NCI-H2171 treated with DMSO at 0.1 percent for 48 hours (cell line): ENCODE measurements at regions not wholly inside any gene's neighbourhood (a gene's known extent, or its start where the extent isn't known, plus 50 kb on each side); places are given as distances from the start of the nearest gene placed in this dataset.

Experiments
- DNase-seq: peaks from one replicate; lab custom pipeline; 2025; lab: John Stamatoyannopoulos, UW

- no peak for DNase-seq
Observed at GRCh38 chr3:111352585-111352984, 189.4 kb upstream of the CD96 start.

DNA sequence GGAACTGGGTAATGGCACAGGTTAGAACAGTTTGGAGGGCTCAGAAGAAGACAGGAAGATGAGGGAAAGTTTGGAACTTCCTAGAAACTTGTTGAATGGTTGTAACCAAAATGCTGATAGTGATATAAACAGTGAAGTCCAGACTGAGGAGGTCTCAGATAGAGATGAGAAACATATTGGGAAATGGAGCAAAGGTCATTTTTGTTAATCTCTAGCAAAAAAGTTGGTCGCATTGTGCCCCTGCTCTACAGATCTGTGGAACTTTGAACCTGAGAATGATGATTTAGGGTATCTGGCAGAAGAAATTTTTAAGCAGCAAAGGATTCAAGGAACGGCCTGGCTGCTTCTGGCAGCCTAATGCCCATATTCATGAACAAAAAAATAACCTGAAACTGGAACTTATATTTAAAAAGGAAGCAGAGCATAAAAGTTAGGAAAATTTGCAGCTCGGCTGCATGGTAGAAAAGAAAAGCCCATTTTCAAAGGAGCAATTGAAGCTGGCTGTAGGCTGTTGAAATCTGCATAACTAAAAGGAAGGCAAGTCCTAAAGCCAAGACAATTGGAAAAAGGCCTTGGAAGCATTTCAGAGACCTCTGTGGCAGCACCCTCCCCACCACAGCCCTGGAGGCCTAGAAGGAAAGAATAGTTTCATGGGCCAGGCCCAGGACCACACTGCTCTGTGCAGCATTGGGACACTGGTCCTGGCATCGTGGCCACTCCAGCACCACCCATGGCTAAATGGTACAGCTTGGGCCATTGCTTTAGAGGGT, 182.6 kb upstream of the CD96 start:
- no peak for DNase-seq

DNA sequence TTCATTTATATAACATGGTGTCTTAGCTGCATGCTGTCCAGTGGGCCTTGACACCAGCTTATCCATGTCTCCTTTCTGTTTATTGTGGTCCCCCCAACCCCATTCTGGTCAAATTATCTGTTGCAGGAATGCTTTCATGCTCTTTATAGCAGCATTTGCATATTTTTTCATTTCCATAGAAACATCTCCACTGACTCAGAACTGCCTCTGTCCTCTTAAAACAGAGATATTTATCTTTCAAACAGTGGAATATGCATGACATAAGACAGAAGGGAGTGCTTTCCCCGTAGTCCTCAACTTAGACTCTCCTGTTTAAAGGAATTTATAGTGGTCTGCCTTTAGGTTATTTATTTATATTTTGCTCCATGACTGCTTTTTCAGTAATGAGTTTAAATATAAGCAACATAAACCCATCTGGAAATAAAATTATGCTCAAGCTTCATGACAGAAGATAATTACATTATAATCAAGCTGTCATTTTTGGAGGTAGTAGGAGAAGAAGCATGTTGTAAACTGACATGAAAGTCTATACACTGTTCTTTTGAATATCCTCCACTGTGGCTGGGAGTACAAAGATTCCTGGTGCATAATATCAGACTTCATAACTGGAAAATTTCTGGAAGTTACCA, 179.5 kb upstream of the CD96 start:
- DNase-seq = no peak

- no peak for DNase-seq
Observed at GRCh38 chr3:111366515-111366914, 175.5 kb upstream of the CD96 start.

GRCh38 chr3:111368056-111368455, 173.9 kb upstream of the CD96 start:
- DNase-seq = no peak

DNA sequence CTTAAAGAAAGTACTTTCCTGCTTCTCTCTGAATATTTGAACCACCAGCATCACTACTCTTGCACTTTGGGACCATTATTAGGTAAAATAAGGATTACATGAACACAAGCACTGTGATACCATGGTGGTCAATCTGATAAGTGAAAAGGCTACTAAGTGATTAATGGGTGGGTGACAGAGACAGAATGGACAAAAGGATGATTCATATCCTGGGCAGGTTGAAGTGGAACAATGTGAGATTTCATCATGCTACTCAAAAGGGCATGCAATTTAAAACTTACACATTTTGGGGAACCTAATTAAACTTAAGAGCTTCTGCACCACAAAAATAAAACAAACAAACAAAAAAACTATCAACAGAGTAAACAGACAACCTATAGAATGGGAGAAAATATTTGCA, 172.0 kb upstream of the CD96 start:
- DNase-seq = no peak

DNA sequence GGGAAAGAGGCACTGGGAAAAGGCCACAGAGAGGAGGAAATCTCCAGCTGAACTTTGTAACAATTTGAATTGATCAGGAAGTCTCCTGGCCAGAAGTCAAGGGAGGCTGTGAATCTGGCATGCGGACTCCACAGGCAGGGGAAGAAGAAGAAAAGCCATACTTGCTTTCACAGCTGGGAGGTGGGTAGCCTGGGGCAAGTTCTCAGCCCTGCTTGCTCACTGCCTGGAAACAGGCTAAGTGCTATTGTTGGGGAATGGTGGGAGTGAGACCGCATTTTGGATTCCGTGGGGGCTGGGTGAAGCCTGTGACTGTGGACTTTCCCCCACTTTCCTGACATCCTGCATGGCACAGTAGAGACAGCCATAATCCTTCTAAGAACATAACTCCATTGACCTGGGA, 168.8 kb upstream of the CD96 start:
- no peak for DNase-seq

GRCh38 chr3:111373861-111374260, 168.1 kb upstream of the CD96 start:
- DNase-seq = peak; percentile 12

DNA sequence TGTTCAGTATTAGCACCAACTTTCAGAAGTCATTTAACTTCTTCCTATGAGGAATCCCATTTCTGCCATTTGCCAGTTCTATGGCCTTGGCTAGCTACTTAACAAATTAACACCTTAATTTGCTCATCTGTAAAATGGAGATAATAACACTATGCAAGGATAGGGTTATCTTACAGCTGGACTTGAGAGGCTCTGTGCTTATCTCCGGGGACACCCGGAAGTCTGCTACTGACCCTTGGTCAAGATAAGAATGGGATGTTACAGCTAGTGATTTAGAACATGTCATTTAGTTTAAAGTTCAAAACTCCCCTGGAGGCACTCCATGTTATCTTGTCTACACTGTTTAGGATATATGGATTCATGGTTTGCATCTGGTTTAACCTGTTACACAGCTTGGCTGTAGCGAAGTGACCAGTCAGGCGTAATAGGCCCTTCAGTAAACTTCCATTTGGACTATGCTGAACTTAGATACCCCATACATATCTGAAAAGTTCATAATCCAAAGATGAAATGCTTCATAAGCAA, 156.0 kb upstream of the CD96 start:
- DNase-seq = no peak

DNA sequence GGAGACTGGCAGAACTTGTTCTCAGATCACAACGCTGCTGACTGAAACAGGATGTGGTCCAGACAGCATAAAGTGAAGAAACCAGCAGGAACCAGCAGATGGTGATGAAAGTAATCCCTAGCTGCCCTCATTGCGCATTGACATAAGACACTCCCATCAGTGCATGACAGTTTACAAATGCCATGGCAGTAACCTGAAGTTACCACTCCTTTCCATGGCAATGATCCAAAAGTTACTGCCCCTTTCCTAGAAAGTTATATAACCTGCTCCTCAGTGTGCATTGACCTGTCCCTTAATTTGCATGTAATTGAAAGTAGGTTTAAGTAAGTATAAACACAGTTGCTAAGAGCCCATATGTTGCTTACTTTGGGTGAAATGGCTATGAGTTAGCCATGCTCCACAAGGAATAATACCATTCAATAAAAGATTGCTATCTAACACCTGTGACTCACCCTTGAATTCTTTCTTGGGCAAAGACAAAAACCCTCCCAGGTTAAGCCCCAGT, 149.1 kb upstream of the CD96 start:
- peak; percentile 99 for DNase-seq

DNA sequence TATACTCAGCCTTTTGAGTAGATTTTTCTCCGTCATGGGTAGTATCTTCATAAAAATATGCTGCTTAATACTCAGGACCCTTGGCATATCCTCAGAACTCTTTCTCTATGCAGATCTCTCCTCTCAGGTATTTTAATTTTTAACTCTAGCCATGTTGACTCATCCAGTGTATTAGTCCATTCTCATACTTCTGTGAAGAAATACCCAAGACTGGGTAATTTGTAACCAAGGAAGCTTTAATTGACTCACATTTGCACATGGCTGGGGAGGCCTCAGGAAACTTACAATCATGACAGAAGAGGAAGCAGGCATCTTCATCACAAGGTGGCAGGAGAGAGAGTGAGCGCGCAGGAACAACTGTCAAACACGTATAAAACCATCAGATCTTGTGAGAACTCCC, 129.3 kb upstream of the CD96 start:
- DNase-seq = no peak

GRCh38 chr3:111414531-111414930, 127.5 kb upstream of the CD96 start:
- no peak for DNase-seq

GRCh38 chr3:111415018-111415417, 127.0 kb upstream of the CD96 start:
- DNase-seq = no peak

DNA sequence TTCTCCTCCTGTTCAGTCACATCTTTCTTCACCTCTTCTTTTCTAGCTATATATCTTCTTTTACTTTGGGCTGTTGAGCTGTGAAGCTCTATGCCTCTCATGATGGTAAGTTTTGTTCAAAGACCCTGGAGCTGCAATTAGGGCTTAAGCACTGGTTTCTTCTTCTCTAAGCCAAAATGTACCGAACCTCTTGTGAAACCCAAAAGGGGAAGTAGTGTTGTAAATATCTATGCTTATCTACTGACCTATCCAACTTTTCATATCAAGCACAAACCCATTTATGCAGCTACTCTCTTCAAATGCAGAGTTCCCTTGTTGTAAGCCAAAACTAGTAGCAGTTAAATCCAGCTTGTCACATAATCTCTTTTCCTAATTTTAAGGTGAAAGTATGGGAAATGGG, 123.6 kb upstream of the CD96 start:
- no peak for DNase-seq

DNA sequence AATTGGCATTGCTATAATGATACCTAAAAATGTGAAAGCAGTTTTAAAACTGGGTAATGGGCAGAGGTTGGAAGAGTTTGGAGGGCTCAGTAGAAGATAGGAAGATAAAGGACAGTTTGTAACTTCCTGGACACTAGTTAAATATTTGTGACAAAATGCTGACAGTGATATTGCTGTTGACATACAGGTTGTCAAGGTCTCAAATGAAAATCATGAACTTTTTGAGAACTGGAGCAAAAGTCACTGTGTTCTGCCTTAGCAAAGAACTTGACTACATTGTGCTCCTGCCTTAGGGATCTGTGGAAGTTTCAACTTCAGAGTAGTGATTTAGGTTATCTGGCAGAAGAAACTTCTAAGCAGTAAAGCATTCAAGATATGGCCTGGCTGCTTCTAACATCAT, 113.7 kb upstream of the CD96 start:
- no peak for DNase-seq

- no peak for DNase-seq
Observed at GRCh38 chr3:111434941-111435622, 106.9 kb upstream of the CD96 start.

DNA sequence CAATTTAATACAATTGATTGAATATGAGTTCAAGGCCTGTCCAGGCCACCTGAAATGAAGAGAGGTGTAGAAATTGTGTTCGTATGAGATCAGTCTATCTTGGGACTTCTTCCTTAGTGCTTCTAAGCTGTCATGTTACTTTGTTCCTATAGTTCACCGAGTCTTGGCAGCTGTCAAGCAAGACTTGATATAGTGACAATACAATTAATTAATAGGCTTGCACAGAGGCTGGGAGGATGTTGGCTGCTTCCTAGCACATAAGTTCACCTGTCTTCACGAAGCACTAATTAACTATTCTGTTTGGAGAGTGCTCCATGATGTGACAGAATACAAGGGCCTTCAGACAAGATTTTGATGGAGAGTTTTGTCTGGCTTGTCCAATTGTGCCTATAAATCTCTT, 103.7 kb upstream of the CD96 start:
- no peak for DNase-seq

DNA sequence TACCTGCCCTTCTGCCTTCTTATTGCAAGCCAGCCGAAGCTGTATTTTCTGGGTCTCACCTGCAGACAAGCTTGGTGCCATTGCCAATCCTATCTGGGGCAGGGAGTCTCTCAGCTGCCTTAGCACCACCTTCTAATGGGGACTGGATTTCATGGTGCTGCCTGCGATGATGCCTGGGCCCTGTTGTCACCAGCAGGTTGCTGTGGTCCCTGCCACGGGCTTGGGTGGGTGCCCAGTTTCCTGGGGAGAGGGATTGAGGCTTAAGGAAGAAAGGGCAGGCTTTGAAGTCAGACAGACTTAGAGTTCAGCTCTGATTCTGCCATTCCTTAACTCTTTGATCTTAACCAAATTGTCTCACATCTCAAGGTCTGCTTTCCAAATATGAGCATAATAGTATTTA, 87.4 kb upstream of the CD96 start:
- DNase-seq = no peak

DNA sequence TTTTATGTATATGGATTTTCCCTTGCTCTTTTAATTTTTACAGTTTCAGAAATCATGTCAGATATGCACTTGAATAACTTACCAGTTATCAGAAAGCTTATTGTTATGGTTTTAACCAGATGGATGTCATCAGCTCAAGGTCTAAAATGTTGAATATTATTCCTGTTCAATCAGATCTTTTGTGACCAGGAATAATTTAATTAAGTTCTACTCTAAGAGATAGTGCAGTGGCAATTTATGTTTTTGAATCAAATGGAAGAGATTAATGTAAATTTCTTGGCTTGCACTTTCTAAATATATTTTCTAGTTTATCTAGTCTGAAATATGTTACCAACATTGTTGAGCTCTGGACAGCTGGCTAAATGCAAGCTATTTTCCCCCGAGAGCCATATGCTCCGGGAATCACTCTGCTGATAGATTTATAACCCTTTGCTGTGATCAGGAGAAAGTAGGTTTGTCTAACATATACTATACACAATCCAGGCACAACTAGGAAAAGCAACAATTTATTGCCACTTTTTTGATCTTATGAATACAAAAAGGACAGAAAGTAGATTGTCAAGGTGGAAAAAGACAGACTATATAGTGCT, 76.8 kb upstream of the CD96 start:
- DNase-seq = peak; percentile 78

DNA sequence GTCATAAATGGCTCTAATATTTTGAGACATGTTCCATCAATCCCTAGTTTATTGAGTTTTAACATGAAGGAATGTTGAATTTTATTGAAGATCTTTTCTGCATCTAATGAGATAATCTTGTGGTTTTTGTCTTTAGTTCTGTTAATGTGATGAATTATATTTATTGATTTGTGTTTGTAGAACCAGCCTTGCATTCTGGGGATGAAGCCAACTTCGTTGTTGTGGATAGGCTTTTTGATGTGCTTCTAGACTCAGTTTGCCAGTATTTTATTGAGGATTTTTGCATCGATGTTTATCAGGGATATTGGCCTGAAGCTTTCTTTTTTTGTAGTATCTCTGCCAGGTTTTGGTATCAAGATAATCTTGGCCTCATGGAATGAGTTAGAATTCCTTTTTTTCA, 72.0 kb upstream of the CD96 start:
- no peak for DNase-seq

- DNase-seq = no peak
Observed at GRCh38 chr3:111471831-111472230, 70.2 kb upstream of the CD96 start.

DNA sequence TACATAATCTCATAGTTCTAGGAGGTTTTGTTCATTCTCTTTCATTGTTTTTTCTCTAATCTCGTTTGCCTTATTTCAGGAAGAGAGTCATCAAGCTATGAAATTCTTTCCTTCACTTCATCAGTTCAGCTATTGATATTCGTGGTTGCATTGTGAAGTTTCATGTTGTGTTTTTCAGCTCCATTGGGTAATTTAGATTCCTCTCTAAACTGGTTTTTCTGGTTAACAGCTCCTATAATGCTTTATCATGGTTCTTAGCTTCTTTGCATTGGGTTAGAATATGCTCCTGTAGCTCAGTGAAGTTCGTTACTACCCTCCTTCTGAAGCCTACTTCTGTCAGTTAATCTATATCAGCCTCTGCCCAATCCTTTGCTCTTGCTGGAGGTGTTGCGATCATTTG, 69.4 kb upstream of the CD96 start:
- no peak for DNase-seq

GRCh38 chr3:111473550-111473949, 68.4 kb upstream of the CD96 start:
- peak; percentile 30 for DNase-seq
